Loucy (cell line): ENCODE measurements at regions not wholly inside any gene's neighbourhood (a gene's known extent, or its start where the extent isn't known, plus 50 kb on each side); places are given as distances from the start of the nearest gene placed in this dataset.
"Not testable (repeated sequence)": the region's sequence is repeated elsewhere in the genome, so short reads cannot be mapped to it uniquely, and the experiment has no call there.

Experiments
- H2AFZ ChIP-seq: fragments of 200-600 bp; sonication (generic); 2 replicates; pipeline ENCODE4 v1.6.0; 2016; ENCODE audit warnings: antibody characterized with exemption, mild to moderate bottlenecking, low read length, moderate library complexity
- H3F3A ChIP-seq: fragments of 200-600 bp; 2 replicates; pipeline ENCODE4 v1.6.0; 2016; ENCODE audit warnings: antibody characterized with exemption, low read depth, mild to moderate bottlenecking
- H3K27me3 ChIP-seq: fragments of 200-600 bp; sonication (generic); 2 replicates; pipeline ENCODE4 v1.6.1; 2014; ENCODE audit warnings: low read length, mild to moderate bottlenecking; ENCODE audit not compliant: insufficient read depth, poor library complexity, severe bottlenecking
- H3K36me3 ChIP-seq: fragments of 200-600 bp; sonication (generic); 2 replicates; pipeline ENCODE4 v1.6.1; 2016; ENCODE audit warnings: low read length; ENCODE audit not compliant: insufficient read depth
- H3K4me1 ChIP-seq: fragments of 200-600 bp; sonication (generic); 2 replicates; pipeline ENCODE4 v1.5.1; 2014; ENCODE audit warnings: low read length, mild to moderate bottlenecking; ENCODE audit not compliant: insufficient read depth, poor library complexity, severe bottlenecking
- H3K4me2 ChIP-seq: fragments of 200-600 bp; sonication (generic); 2 replicates; pipeline ENCODE4 v1.6.0; 2014; ENCODE audit warnings: antibody characterized with exemption, low read length, low read depth, mild to moderate bottlenecking; ENCODE audit not compliant: poor library complexity, severe bottlenecking
- H3K4me3 ChIP-seq: fragments of 200-600 bp; sonication (generic); 2 replicates; pipeline ENCODE4 v1.5.1; 2014; ENCODE audit warnings: low read length, mild to moderate bottlenecking, mixed read lengths; ENCODE audit not compliant: poor library complexity, severe bottlenecking
- H3K79me2 ChIP-seq: fragments of 200-600 bp; sonication (generic); 2 replicates; pipeline ENCODE4 v1.6.1; 2014; ENCODE audit warnings: low read length; ENCODE audit not compliant: insufficient read depth
- H3K9ac ChIP-seq: fragments of 200-600 bp; sonication (generic); 2 replicates; pipeline ENCODE4 v1.6.0; 2014; ENCODE audit warnings: mild to moderate bottlenecking, low read depth, low read length, moderate library complexity; ENCODE audit not compliant: poor library complexity, severe bottlenecking
- H3K9me2 ChIP-seq: fragments of 200-600 bp; sonication (generic); replicated peaks from 2 replicates; pipeline ENCODE4 v1.6.1; 2016; ENCODE audit warnings: low read depth, low read length, mixed read lengths
- H3K9me3 ChIP-seq: fragments of 200-600 bp; sonication (generic); 2 replicates; pipeline ENCODE4 v1.6.1; 2014; ENCODE audit warnings: mild to moderate bottlenecking, antibody characterized with exemption, low read length, low read depth; ENCODE audit not compliant: insufficient read depth
- H4K20me1 ChIP-seq: fragments of 200-600 bp; sonication (generic); 2 replicates; pipeline ENCODE4 v1.6.0; 2014; ENCODE audit warnings: antibody characterized with exemption, low read length, mild to moderate bottlenecking; ENCODE audit not compliant: insufficient read depth, poor library complexity, severe bottlenecking
- EZH2phosphoT487 ChIP-seq: fragments of 200-600 bp; IDR thresholded peaks from 2 replicates; pipeline ENCODE4 v1.6.1; 2018; ENCODE audit warnings: antibody characterized with exemption, mild to moderate bottlenecking, moderate library complexity, borderline replicate concordance
- TF ChIP-seq, protein P1 (sequence below): fragments of 200-600 bp; sonication (generic); conservative IDR thresholded peaks from 2 replicates; pipeline ENCODE4 v1.5.1; 2014; ENCODE audit warnings: mild to moderate bottlenecking, antibody characterized with exemption, low read length

DNA sequence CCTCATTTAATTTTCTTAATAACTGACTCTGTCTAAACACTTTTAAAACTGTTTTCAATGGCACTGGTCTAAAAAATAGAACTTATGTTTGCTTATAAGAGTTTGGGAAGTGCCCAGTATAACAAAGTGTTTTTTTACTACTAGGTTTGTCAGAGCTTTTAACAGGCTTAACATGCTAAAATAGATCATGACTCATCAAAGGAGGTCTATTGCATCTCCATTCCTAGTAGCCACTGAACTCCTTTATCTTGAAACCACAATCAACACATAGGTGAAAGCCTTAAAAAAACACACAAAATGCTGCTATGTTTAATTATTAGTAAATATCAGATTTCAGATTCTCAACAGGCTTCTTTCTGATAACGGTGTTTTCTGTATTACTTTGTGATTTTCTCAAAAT lies 196.4 kb upstream of the KIF2B start:
- H3K36me3 ChIP-seq, result no peaks in the 10 kb centered on the region
- H3K9me2 ChIP-seq, result no peaks in the 10 kb centered on the region
- H3K9me3 ChIP-seq, result no peaks in the 10 kb centered on the region
- no peaks in the 10 kb centered on the region for H3F3A ChIP-seq
- no peak overlapping the region for H3K9ac ChIP-seq
- H3K27me3 ChIP-seq, result no peaks in the 10 kb centered on the region
- H3K4me3 ChIP-seq, result no peak overlapping the region
- no peak overlapping the region for H3K4me2 ChIP-seq
- no peaks in the 10 kb centered on the region for H3K4me1 ChIP-seq
- H3K79me2 ChIP-seq, result no peaks in the 10 kb centered on the region
- no peak overlapping the region for H2AFZ ChIP-seq
- TF ChIP-seq, protein P1, sequence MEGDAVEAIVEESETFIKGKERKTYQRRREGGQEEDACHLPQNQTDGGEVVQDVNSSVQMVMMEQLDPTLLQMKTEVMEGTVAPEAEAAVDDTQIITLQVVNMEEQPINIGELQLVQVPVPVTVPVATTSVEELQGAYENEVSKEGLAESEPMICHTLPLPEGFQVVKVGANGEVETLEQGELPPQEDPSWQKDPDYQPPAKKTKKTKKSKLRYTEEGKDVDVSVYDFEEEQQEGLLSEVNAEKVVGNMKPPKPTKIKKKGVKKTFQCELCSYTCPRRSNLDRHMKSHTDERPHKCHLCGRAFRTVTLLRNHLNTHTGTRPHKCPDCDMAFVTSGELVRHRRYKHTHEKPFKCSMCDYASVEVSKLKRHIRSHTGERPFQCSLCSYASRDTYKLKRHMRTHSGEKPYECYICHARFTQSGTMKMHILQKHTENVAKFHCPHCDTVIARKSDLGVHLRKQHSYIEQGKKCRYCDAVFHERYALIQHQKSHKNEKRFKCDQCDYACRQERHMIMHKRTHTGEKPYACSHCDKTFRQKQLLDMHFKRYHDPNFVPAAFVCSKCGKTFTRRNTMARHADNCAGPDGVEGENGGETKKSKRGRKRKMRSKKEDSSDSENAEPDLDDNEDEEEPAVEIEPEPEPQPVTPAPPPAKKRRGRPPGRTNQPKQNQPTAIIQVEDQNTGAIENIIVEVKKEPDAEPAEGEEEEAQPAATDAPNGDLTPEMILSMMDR, result no peak
- no peak for TF ChIP-seq EZH2phosphoT487
- no peaks in the 10 kb centered on the region for H4K20me1 ChIP-seq

DNA sequence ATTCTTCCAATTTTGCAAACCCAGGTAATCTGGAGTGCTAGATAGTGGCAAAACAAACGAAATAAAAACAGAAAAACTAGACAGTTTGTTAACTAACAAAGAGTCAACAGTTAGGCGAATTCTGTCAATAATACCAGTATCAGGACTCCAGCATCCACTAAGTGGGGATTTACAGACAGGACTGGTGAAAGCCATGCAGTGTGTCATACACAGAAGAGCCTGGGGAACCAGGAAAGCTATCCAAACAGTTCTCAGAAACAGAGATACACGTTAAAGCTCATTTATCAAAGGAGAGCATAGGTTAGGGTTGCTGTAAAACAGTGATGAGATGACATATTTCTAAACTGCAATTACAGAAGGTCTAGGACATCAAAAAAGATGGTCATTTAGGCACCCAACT lies 203.7 kb upstream of the KIF2B start:
- 0 out of 2 replicates have a peak, but pooled peaks cover 3% of the 10 kb centered on the region for H3K9me2 ChIP-seq
- H3K9me3 ChIP-seq, result no peaks in the 10 kb centered on the region
- no peak overlapping the region for H3K4me2 ChIP-seq
- no peak for TF ChIP-seq EZH2phosphoT487
- TF ChIP-seq, protein P1, result no peak
- H3K4me3 ChIP-seq, result no peak overlapping the region
- no peak overlapping the region for H2AFZ ChIP-seq
- H3K9ac ChIP-seq, result no peak overlapping the region
- H3K27me3 ChIP-seq, result no peaks in the 10 kb centered on the region
- H3K79me2 ChIP-seq, result no peaks in the 10 kb centered on the region
- no peaks in the 10 kb centered on the region for H3K4me1 ChIP-seq
- H4K20me1 ChIP-seq, result no peaks in the 10 kb centered on the region
- no peaks in the 10 kb centered on the region for H3K36me3 ChIP-seq
- no peaks in the 10 kb centered on the region for H3F3A ChIP-seq

DNA sequence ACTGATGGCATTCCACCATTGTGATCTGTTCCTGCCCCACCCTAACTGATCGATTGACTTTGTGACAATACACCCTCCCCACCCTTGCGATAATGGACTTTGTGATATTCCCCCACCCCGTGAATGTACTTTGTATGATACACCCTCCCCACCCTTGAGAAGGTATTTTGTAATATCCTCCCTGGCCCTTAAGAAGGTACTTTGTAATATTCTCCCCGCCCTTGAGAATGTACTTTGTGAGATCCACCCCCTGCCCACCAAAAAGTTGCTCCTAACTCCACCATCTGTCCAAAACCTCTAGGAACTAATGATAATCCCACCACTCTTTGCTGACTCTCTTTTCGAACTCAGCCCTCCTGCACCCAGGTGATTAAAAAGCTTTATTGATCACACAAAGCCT lies 214.5 kb upstream of the KIF2B start:
- H3K9ac ChIP-seq, H3K27me3 ChIP-seq, H4K20me1 ChIP-seq, H3K4me1 ChIP-seq, H3K36me3 ChIP-seq, H3K4me2 ChIP-seq, H2AFZ ChIP-seq, H3K9me3 ChIP-seq, H3K4me3 ChIP-seq, H3K9me2 ChIP-seq, H3K79me2 ChIP-seq, H3F3A ChIP-seq: not testable (repeated sequence)

DNA sequence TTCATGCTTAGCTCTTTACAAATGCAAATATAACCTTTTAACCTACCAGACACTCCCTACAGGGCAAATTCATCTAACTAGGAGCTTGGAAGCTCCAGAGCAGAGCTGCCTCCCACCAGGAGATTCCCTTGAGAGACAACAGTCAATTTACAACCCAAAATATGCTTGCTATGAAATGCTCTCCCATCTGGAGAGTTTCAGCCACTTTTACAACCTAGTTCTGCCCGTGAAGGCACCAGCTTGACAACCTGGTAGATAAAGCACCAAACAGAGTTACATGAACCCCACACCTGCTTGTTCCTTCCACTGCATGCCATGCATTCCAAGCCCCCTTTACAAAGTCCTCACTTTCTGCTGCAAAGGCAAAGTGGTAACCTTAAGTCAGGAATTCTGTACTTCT lies 215.3 kb upstream of the KIF2B start:
- H2AFZ ChIP-seq, result no peak overlapping the region
- no peaks in the 10 kb centered on the region for H3K9me2 ChIP-seq
- H3K27me3 ChIP-seq, result no peaks in the 10 kb centered on the region
- H3K4me2 ChIP-seq, result no peak overlapping the region
- H3K4me1 ChIP-seq, result no peaks in the 10 kb centered on the region
- TF ChIP-seq, protein P1, result no peak
- no peak for TF ChIP-seq EZH2phosphoT487
- no peaks in the 10 kb centered on the region for H3K79me2 ChIP-seq
- H3F3A ChIP-seq, result no peaks in the 10 kb centered on the region
- H3K9ac ChIP-seq, result no peak overlapping the region
- no peaks in the 10 kb centered on the region for H3K36me3 ChIP-seq
- H3K9me3 ChIP-seq, result no peaks in the 10 kb centered on the region
- H4K20me1 ChIP-seq, result no peaks in the 10 kb centered on the region
- no peak overlapping the region for H3K4me3 ChIP-seq
